ENCODE measurements at regions not wholly inside any gene's neighbourhood (a gene's known extent, or its start where the extent isn't known, plus 50 kb on each side); places are given as distances from the start of the nearest gene placed in this dataset.

DNA sequence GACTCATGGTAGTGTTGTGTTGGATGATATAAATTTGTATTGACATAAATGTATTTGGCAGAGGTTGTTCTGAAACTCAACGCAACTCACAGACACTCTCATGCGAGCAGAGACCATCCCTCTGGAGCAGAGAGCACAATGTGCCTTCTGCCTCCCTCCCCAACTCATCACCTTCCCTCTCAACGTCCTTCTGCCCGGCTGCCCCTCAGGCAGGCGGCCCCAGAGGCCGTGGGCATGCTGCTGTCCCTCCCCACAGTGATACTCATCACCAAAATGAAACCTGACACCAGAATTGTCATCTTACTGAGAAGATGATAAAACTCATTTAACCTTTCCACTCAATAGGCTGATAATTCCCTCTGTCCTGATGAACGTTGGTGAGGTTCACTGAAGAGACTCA, 260.6 kb downstream of the ETS1 start:
- no peak for DNase-seq

DNA sequence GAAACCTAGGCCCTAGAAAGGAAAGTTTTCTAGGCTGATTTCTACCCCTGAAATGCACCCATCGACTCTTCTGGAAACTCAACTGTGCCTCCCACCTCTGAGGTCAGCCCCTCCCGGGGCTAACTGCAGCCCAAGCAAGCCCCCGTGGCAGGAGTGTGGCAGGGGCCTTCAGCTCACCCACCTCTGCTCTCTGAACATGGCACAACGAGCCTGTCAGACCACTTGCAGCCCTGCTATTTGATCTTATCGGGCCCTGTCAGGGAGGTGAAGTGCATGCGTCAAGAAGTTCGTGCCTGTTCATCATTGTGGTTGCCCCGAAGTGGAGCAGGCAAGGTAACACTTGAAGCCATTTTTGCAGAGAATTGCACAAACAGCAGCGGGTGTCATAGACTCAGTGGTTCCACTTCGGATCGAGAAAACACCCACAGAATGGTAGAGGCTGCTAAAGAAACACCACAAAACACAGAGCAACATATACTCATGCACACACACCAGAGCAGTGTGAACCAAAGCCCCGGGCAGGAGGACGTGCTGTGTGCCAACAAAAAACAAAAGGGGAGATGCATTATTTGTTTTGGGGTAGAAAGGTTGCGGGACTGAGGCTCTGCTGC, 262.7 kb downstream of the ETS1 start:
- peak; percentile 53 for DNase-seq

DNA sequence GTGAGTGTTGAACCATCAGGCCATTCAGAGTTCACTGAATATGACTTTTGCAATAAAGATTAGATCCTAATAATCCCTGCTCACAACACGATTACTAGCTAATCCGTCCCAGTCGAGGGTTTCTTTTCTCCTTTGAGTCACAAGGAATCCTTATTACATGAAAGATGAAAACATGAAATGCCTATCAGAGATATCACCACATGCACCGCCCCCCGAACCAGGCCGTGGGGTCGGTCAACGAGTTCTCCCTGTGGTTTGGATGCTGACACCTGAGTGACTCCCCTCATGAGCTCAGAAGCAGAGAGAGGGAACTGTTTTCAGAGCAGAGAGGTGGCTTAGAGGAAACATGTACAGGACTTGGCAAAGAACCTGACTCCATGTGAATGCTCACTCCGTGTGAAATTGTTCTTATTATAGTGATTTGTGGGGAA, 263.3 kb downstream of the ETS1 start:
- no peak for DNase-seq

DNA sequence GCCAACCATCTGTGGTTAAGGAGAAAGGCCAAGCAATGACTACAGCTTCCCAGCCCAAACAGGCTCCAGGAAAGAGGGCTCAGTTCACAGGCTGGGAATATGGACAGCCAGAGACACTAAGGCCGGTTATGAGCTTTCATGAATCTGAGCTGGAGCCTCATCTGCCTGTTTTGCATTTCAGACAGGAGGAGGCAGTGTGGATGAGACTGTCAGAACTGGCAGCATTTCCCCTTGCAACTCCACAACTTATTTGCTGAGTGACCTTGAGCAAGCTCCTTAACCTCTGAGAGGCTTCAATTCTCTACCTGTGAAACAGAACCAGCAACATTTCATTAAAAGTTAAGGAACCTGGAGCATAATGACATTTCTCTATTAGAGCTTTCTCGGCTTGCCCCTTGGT, 264.0 kb downstream of the ETS1 start:
- DNase-seq, result no peak

DNA sequence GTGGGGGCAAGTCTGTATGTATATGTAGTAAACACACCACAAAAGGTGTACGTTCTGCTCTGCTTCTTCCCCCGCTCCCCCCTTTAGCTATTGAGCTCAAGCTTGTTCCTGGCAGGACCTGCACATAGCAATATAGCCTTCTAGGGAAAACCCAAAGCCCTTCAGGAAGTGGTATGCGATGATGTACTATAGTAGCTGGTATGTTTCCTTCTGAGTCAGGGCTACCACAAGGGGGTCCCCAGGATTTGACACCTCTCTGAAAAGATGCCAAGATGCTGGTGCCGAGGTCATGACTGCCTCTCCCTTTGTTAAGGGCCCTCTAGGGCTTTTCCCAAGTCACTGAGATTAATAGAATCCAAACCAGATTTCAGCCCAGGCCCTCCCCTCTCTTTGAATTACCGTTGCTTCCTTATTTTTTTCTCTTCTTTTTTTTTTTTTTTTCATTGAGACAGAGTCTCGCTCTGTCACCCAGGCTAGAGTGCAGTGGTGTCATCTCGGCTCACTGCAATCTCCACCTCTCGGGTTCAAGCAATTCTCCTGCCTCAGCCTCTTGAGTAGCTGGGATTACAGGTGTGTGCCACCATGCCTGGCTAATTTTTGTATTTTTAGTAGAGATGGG, 268.4 kb downstream of the ETS1 start:
- peak; percentile 61 for DNase-seq

DNA sequence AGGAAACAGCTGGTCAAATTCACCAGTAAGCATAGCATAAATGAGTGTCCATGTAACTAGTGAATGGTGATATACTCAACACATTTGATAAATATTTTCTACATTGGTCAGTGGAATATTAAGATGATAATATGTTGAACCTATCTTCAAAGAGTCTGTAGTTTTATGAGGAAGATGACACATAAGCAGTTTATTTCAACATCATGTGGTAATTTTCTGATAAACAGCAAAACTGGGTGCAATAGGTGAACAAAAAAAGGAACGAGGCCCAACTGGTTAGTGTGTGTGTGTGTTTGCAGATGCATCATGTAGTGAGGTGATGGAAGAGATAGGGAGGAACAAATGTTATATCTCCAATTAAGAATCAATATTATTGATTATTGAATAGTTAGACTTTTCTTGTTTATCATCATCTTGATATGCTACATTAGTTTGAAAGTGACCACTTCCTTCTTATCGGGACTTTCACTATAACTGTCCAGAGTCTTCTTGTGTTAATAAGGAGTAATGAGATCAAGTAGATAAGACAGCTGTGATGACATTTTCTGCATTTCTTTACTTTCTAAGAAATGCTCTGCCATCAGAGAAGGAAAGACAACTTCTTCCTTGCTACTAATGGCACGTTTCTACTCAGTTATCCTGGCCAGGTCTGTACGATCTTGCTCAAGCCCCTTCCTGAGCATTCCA, 270.7 kb downstream of the ETS1 start:
- DNase-seq, result no peak

DNA sequence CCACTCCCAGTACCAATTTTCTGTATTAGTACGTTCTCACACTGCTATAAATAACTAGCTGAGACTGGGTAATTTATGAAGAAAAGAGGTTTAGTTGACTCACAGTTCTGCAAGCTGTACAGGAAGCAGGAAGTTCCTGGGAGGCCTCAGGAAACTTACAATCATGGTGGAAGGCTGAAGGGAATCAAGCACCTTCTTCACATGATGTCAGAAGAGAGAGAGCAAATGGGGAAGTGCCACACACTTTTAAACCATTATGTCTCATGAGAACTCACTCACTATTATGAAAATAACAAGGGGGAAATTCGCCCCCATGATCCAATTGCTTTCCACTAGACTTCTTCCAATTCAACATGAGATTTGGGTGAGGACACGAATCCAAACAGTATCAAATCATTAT, 271.4 kb downstream of the ETS1 start:
- no peak for DNase-seq

DNA sequence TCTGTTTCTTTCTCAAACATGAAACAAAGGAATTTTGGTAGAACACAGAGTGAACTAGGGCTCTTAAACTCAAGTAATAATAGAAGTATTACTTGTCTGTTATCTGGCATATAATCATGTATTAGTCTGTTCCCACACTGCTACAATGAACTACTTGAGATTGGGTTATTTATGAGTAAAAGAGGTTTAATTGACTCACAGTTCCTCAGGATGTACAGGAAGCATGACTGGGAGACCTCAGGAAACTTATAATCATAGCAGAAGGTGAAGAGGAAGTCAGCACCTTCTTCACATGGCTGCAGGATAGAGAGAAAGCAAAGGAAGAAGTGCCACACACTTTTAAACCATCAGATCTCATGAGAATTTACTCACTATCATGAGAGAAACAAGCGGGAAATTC, 273.4 kb downstream of the ETS1 start:
- no peak for DNase-seq

DNA sequence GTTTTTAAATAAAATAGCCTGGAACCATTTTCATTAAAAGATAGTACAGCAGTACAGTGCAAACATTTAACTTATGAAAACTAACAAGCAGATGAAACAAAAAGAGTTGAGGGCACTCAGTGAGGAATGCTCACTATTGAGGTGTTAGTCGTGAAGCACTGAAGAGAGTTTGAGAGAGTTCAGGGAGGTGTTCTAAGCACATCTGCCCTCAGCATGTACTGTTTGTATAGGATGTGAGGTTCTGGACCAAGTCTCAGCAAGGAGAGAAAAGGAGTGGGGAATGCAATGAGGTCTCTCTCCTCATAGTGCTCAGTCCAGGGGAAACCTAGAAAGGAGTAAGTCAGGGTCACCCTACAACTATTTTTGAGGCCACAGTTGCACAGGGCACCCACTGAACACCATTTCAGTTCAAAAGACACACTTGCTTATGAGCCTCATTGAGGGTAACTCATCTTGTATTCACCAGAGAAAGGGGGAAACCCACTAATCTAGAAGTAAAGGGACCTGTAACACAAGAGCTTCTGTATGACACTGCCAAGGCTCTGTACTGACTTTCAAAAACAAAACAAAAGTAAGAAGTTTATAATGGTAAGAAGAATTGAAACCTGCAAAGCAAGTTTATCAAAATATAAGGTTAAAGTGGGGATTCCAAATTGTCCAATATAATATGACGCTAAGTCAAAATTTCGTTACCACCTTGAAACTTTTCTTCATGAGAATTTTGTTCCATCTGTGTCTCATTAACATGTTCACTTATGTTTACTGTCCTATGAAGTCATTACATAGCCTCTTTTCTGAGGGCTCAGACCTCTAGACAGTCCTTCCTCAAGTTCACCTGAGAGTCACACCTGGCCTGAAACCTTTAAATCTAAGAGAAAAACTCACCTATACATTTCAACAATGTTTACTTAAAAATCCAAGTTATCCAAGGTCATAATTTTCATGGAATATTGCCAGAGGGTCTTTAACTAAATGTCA, 275.3 kb downstream of the ETS1 start:
- DNase-seq, result no peak

DNA sequence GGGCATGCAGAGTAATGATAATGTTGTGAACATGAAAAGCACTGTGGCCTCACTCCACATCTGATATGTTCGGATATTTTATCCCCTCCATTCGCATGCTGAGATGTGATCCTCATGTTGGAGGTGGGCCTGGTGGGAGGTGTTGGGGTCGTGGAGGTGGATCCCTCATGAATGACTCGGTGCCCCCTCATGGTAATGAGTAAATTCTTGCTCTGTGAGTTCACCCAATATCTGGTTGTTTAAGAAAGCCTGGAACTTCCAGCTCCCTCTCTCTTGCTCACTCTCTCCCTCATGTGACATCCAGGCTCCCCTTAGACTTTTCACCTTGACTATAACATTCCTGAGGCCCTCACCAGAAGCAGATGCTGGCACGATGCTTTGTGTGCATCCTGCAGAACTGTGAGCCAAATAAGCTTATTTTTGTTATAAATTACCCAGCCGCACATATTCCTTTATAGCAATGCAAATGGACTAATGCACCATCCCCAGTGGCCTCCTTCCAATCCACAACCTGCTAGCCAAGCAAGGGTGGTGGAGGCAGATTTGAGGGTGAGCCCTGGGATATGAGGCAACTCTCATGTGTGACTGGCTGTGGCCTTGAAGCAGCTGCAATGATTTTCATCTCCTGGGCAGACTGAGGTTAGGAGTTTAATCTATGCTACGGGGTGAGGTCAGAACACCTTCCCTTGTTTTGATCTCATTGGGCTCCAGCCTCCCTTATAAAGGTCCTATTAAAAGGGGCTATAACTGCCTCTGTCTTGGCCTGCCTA, 276.5 kb downstream of the ETS1 start:
- no peak for DNase-seq

DNA sequence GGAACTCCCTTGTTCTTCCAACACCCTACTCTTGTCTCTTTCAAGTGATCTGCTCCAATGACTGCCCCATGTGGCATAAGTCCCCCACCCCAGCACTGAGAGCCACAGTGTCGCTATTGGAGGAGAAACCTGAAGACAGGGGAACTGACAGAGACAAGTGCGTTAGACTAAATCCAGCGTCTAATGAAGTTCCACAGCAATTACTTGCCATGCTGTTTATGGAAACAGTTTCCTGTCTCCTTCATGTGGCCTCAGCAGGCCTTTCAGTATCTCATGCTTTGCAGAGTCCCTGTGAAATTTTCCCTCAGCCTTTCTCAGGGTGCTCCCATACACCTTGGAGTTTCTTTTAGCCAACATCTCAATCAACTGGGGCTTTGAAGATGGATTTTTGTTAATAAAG, 277.4 kb downstream of the ETS1 start:
- DNase-seq, result no peak

DNA sequence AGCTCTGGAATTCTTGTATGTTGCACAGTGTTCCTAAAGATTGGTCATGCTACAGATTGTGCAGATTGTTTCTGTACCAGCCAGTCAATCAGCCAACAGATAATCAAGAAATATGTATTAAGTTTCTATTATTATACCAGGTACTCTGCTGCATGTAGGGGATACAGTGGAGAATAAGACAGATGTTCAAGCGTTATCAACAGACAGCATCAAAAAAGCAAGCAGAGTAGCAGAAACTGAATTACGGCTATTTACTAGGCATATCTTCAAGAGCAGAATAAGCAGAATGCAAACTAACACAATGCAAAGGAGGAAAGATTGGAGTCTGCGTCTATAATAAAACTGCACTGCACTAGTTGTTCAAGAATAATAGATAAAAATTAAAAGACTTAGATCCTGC, 278.6 kb downstream of the ETS1 start:
- no peak for DNase-seq

DNA sequence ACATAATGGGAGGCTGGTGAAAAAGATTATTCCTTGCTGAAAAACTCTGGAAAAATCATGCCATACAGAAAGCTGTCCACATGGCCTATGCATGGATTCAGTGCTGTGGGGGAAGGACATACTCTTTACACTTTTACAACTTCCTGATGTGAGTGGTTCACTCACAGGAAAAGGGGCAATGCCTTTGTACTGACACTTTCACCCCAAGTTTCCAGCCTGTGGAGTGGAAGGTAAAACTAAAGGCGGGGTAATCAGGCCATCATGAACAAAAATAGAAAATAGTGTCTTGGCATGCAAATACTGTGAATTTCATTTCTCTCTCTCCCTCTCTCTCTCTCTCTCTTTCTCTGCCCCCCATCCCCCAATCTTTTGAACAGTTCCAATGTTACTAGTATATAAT, 281.8 kb downstream of the ETS1 start:
- no peak for DNase-seq

DNA sequence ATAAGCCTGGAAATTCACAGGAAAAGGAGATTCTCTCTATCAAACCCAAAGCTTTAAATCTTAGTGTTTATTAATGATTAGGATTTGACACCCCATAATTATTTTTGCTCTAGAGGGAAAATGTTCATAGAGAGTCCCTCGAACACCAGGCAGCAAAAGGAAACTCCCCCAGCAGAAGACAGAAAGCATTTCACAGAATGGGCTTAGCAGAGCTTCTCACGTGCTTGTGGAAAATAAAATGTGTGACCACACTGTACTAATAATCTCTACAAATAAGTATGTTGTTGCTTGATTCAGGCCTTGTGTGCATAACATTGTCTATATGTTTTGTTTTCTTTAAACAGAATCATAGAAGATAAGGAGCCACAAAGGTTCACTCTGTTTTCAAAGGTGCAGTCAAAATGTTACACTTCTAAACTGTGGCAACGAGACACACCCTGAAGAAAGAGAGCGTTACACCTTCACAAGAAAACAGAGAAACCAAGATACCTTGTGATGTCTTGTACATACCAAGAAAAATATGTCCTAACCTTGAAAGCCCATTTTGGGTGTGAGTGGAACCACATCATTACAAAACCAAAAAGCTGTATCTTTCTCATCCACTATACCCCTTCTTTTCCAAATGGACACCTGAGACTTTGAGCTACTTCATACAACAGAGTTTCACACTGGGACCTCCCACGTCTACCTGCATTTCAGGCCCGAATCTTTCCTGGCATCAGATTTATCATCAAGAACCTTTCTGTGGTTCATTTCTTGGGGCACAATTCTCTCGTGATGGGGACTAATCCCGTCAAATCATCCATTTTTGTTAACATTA, 282.5 kb downstream of the ETS1 start:
- no peak for DNase-seq

DNA sequence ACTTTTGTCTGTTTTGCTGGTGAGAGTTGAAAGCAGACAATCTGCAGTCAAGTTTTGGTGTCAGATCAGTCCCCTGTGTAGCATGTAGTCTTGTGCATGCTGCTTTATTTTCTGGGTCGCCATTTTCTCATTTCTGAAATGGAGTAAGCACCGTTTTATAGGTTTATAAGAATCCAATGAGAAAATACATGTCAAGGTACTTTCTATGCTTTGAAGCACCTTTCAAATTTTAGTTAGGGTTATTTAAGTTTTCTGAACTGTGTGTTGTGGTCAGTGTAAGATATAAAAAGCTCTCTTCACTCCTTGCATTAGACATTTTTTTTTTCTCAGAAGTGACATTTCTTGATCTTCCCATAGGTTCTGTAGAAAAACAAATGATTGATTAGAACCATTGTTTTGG, 283.2 kb downstream of the ETS1 start:
- no peak for DNase-seq

DNA sequence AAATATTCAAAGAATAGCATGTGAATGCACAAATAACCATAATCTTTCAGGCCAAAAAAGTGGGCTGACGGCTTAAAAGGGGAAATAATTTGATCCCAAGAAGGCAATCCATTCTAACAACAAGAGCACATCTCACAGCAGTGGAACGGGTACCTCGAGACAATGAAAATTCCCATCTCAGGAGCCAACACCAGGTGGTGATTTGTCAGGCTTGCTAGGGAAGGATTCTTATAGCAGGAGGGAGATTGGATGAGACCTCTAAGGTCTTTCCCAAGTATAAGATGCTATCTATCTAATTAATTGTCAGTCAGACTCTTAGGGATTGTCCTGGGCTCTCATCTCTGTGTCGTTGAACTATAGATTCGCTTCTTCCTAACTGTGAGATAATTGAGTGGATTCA, 284.0 kb downstream of the ETS1 start:
- no peak for DNase-seq

DNA sequence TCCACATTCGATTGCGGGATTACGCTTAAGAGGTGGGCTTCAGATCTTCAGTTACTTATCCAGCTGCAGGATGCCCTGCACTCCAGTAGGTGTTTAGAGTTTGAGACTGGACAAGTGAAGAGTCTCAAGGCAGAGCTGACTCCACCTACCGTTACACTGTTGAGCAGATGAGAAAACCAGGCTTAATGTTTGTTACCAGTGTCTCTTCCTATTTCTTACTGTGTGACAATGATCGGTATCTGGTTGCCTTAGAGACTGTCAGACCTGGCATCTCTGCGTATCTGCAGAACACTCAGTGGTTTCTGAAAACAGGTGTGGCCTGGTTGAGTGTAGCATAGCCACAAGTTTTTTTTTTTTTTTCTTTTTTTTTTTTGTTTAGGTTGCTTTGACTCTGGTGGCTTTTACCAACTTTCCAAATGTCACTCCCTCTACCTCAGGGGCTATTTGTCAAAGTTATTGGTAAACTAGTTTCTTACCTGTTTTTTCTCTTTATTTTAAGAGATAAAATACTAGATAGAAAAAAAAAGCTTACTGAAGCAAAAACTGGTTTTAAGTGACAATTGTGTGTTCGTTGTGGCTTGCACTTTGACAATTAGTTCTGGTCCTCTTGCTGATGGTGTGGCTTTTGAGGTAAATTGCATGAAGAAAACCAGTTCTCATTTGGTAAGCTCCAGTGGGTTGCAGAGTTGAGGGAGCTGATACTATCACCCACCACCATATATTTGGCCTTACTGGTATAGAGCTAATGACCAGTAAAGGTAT, 284.8 kb downstream of the ETS1 start:
- peak; percentile 31 for DNase-seq

DNA sequence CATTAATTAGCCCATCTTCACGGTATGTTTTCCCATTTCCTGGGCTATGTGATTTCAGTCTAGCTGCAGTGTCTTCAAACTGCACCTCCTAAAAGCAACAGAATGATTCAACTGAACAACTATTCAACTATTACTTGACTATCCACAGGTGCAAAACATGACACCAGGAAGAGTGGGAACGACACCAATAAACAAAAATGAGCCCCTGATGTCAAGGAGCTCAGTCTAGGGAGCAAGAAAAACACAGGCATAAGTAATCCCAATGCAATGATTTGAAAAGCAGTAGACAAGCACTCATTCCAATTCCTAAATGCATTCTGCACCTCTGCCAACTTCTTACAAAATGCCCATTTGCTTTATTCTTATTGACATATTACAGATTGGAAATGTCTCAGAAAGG, 285.6 kb downstream of the ETS1 start:
- no peak for DNase-seq

DNA sequence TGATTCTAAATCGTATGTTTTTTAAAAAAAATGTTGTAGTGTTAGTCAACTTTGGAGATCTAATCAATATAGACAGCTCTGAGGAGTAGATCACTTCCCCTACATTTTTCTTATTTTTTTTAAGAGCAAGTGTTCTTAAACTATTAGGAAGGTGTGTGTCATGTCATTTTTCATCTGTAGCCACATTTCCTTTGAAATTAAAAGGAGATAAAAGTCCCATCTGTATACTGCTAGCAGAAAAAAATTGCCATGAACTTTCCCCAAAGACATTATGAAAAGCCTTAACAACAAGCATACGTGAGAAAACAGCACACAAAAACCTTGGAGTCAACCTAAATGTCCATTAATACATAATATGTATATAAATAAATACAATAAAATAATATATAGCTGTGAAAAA, 286.6 kb downstream of the ETS1 start:
- no peak for DNase-seq

DNA sequence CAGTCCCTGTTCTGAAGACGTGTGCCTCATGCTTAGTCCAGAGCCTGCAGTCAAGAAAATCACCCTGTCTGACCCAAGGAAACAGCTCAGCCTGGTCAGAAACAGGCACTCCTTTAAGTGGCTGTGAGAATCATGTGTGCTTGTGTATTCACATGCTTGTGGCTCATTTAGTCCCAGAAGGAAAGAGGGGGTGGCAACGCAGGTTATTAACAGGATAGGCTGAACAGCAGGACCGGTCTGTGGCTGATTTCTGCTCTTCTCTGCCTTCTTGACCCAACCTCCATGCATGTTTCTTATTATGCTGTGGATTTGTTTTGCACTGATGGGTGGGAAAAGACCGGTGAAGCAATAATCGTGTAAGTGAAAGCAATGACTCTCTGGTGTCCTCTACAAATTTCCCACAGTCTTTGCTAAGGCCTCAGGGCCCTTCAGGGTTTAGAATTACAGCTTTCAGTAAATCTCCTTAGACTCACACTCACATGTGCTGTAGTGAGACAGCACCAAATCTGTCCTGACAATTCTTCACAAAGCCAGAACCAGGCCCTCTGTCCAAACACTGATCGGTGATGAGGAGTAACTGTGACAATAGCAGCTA, 288.1 kb downstream of the ETS1 start:
- DNase-seq, result no peak

Data from effector CD8-positive, alpha-beta T cell (primary cell).